HCT116 (cell line): ENCODE measurements at regions not wholly inside any gene's neighbourhood (a gene's known extent, or its start where the extent isn't known, plus 50 kb on each side); places are given as distances from the start of the nearest gene placed in this dataset.

ENCODE experiments used
- ATAC-seq: fragments of 200-7000 bp; cut with Tn5 transposase; 2 replicates; pipeline ENCODE4 v1.9.1; 2020; ENCODE audit warnings: mild to moderate bottlenecking, moderate library complexity
- BruUV-seq: library from RNA; stranded (reverse); fragments of 400-500 nt; replicated peaks from 2 replicates; lab custom pipeline; 2021; lab: Mats Ljungman, UMichigan
- CTCF ChIA-PET: fragments of 300-600 bp; sonication (Branson Sonifier 250); formaldehyde crosslinking; loops from one replicate; lab custom pipeline; 2021; ENCODE audit warnings: antibody characterized with exemption; lab: Charles Lee
- POLR2A ChIA-PET: fragments of 300-600, 350-600 bp; sonication (Branson Sonifier 250); formaldehyde crosslinking; loops from one replicate; lab custom pipeline; 2021; ENCODE audit warnings: antibody characterized with exemption; lab: Charles Lee
- RAD21 ChIA-PET, 2 experiments: fragments of 300-600 bp; sonication (Branson Sonifier 250); formaldehyde crosslinking; loops; one replicate each; lab custom pipeline; 2023; ENCODE audit warnings: low total read pairs in 2 of 2; ENCODE audit not compliant: uncharacterized antibody in 2 of 2, unreplicated experiment in 2 of 2, low non-redundant PET in 1 of 2; lab: Charles Lee
- DNase-seq: peaks from one replicate; pipeline ENCODE4 v3.0.0-alpha.2; 2010; ENCODE audit warnings: low read depth, low spot score
- H2AFZ ChIP-seq: fragments of 200-600 bp; shearing (Covaris generic), sonication (generic); 2 replicates; pipeline ENCODE4 v1.6.1; 2017; ENCODE audit warnings: low read depth, mixed run types, mixed read lengths, antibody characterized with exemption, low read length; ENCODE audit not compliant: poor library complexity, severe bottlenecking
- H3K27ac ChIP-seq: 2 replicates; pipeline ENCODE4 v1.5.1; 2012; ENCODE audit warnings: low read depth, low read length
- H3K27me3 ChIP-seq: fragments of 200-600 bp; sonication (generic); 2 replicates; pipeline ENCODE4 v1.6.1; 2016; ENCODE audit warnings: mixed run types, low read length, mixed read lengths; ENCODE audit not compliant: insufficient read depth
- H3K36me3 ChIP-seq, 2 experiments: fragments of 200-500 bp in 1 of 2; fragments of 200-600 bp in 1 of 2; sonication (Bioruptor generic) in 1 of 2; sonication (generic) in 1 of 2; 2 replicates each; pipeline versions ENCODE4 v1.5.1 to v1.6.1; 2014 to 2016; ENCODE audit warnings: low read length in 2 of 2, inconsistent platforms in 1 of 2, mixed read lengths in 1 of 2, mixed run types in 1 of 2; ENCODE audit not compliant: insufficient read depth in 2 of 2, control insufficient read depth in 1 of 2
- H3K4me1 ChIP-seq, 2 experiments: fragments of 200-600 bp in 1 of 2; sonication (generic) in 1 of 2; 2 replicates each; pipeline versions ENCODE4 v1.5.1 to v1.6.1; 2012 to 2017; ENCODE audit warnings: low read length in 2 of 2, inconsistent platforms in 1 of 2, mild to moderate bottlenecking in 1 of 2, mixed read lengths in 1 of 2, mixed run types in 1 of 2, moderate library complexity in 1 of 2; ENCODE audit not compliant: insufficient read depth in 2 of 2, control insufficient read depth in 1 of 2
- H3K4me2 ChIP-seq: fragments of 200-600 bp; sonication (generic); 2 replicates; pipeline ENCODE4 v1.6.1; 2017; ENCODE audit warnings: mixed run types, low read length, mixed read lengths
- H3K4me3 ChIP-seq, 2 experiments: fragments of 200-600 bp in 1 of 2; sonication (generic) in 1 of 2; replicated peaks in 1 of 2; 2 replicates each; pipeline ENCODE4 v1.5.1; 2011 to 2016; ENCODE audit warnings: low read length in 2 of 2, control low read depth in 1 of 2, low read depth in 1 of 2, mild to moderate bottlenecking in 1 of 2, mixed read lengths in 1 of 2, mixed run types in 1 of 2
- H3K79me2 ChIP-seq: fragments of 200-600 bp; sonication (generic); 2 replicates; pipeline ENCODE4 v1.6.1; 2017; ENCODE audit warnings: mild to moderate bottlenecking, mixed run types, low read length, moderate library complexity, mixed read lengths; ENCODE audit not compliant: insufficient read depth
- H3K9ac ChIP-seq: fragments of 200-600 bp; sonication (generic); 2 replicates; pipeline ENCODE4 v1.6.1; 2016; ENCODE audit warnings: low read length, mixed read lengths
- H3K9me2 ChIP-seq: fragments of 200-600 bp; sonication (generic), shearing (Covaris generic); 2 replicates; pipeline ENCODE4 v1.6.1; 2017; ENCODE audit warnings: mixed run types, mild to moderate bottlenecking, moderate library complexity; ENCODE audit not compliant: insufficient read depth
- H3K9me3 ChIP-seq, 2 experiments: fragments of 200-500 bp in 1 of 2; fragments of 200-600 bp in 1 of 2; sonication (Bioruptor generic) in 1 of 2; sonication (generic) in 1 of 2; 2 replicates each; pipeline ENCODE4 v1.6.1; 2014 to 2017; ENCODE audit warnings: low read length in 2 of 2, mixed read lengths in 2 of 2, inconsistent platforms in 1 of 2, low read depth in 1 of 2, mild to moderate bottlenecking in 1 of 2, mixed run types in 1 of 2, moderate library complexity in 1 of 2; ENCODE audit not compliant: control insufficient read depth in 1 of 2, insufficient read depth in 1 of 2
- H4K20me1 ChIP-seq: fragments of 200-600 bp; sonication (generic), shearing (Covaris generic); 2 replicates; pipeline ENCODE4 v1.6.1; 2017; ENCODE audit warnings: mixed run types, mild to moderate bottlenecking, moderate library complexity; ENCODE audit not compliant: insufficient read depth
- CBX3 ChIP-seq: IDR thresholded peaks from 2 replicates; pipeline ENCODE4 v1.6.1; 2012; ENCODE audit warnings: low read depth
- CEBPB ChIP-seq: IDR thresholded peaks from 2 replicates; pipeline ENCODE4 v1.6.1; 2012; ENCODE audit warnings: low read depth
- EGR1 ChIP-seq: IDR thresholded peaks from 2 replicates; pipeline ENCODE4 v1.6.1; 2012; ENCODE audit warnings: low read depth
- EZH2 ChIP-seq: fragments of 200-600 bp; sonication (generic); IDR thresholded peaks from 2 replicates; pipeline ENCODE4 v1.6.1; 2017; ENCODE audit warnings: antibody characterized with exemption, mixed run types
- EZH2phosphoT487 ChIP-seq: fragments of 200-600 bp; IDR thresholded peaks from 2 replicates; pipeline ENCODE4 v1.6.1; 2018; ENCODE audit warnings: antibody characterized with exemption, borderline replicate concordance
- FOSL1 ChIP-seq: IDR thresholded peaks from 2 replicates; pipeline ENCODE4 v1.6.1; 2012; ENCODE audit warnings: low read depth
- JUND ChIP-seq: IDR thresholded peaks from 2 replicates; pipeline ENCODE4 v1.6.1; 2012
- POLR2A ChIP-seq: IDR thresholded peaks from 2 replicates; pipeline ENCODE4 v1.7.0; 2011; ENCODE audit warnings: borderline replicate concordance; ENCODE audit not compliant: insufficient read depth, insufficient read length; ENCODE audit errors: extremely low read depth
- POLR2AphosphoS5 ChIP-seq: IDR thresholded peaks from 2 replicates; pipeline ENCODE4 v1.6.1; 2011; ENCODE audit warnings: mild to moderate bottlenecking, low read depth, low read length, moderate library complexity
- SIN3A ChIP-seq: IDR thresholded peaks from 2 replicates; pipeline ENCODE4 v1.6.1; 2012; ENCODE audit warnings: low read depth
- SP1 ChIP-seq: IDR thresholded peaks from 2 replicates; pipeline ENCODE4 v1.6.1; 2012; ENCODE audit warnings: low read depth
- SRF ChIP-seq: IDR thresholded peaks from 2 replicates; pipeline ENCODE4 v1.6.1; 2012; ENCODE audit warnings: low read depth
- TCF7L2 ChIP-seq: IDR thresholded peaks from 2 replicates; pipeline ENCODE4 v1.7.0; 2011; ENCODE audit warnings: borderline replicate concordance, inconsistent platforms; ENCODE audit not compliant: insufficient read depth, insufficient read length; ENCODE audit errors: extremely low read depth
- YY1 ChIP-seq: IDR thresholded peaks from 2 replicates; pipeline ENCODE4 v1.6.1; 2011; ENCODE audit warnings: low read length, low read depth, moderate library complexity, mild to moderate bottlenecking; ENCODE audit not compliant: insufficient replicate concordance; ENCODE audit errors: extremely low read depth
- ZFX ChIP-seq: fragments of 450-650 bp; IDR thresholded peaks from 2 replicates; pipeline ENCODE4 v1.6.1; 2017
- ZNF274 ChIP-seq: fragments of 200-500 bp; sonication (Bioruptor generic); IDR thresholded peaks from 2 replicates; pipeline ENCODE4 v1.6.1; 2014; ENCODE audit warnings: mild to moderate bottlenecking, low read depth, low read length, inconsistent platforms
- intact Hi-C: fragments of 100-400 bp; cut with micrococcal nuclease; formaldehyde crosslinking; loops from 2 replicates; pipeline ENCODE4 v1.10.0; 2022
- TF ChIP-seq, protein P1 (sequence below): IDR thresholded peaks from 2 replicates; pipeline ENCODE4 v1.6.1; 2012
- TF ChIP-seq, protein P2 (sequence below): IDR thresholded peaks from 2 replicates; pipeline ENCODE4 v1.6.1; 2011; ENCODE audit warnings: mild to moderate bottlenecking, low read length, moderate library complexity; ENCODE audit not compliant: insufficient replicate concordance; ENCODE audit errors: extremely low read depth
- TF ChIP-seq, protein P3 (sequence below): IDR thresholded peaks from 2 replicates; pipeline ENCODE4 v1.6.1; 2012; ENCODE audit warnings: low read depth

DNA sequence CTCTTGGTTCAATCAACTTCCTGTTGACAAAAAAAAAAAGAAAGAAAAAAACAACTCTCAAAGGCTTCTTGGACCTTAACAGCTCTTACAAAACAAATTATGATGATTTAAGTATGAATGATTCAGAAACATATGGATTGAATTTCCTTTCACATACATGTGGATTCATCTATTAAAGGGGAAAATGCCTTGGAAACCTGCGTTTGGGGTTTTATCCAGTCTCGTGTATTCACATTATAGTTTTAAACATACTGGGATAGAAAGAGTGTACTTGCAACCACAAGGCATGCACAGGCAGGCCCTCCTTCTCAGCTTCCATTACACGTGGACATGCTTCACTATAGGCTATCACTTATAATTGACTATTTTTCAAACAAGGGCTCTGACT lies 286.7 kb downstream of the INHBA start:
- CTCF ChIA-PET = no interaction called here
- BruUV-seq = no TSS peak
- Histone ChIP-seq H3K4me1 (no peaks in the 10 kb centered on the region), H3K36me3 (no peaks in the 10 kb centered on the region), H3K79me2 (no peaks in the 10 kb centered on the region), H3K4me3 (no peak overlapping the region), H3K9me3 (no peaks in the 10 kb centered on the region), H4K20me1 (no peaks in the 10 kb centered on the region), H3K9me2 (no peaks in the 10 kb centered on the region), H2AFZ (no peak overlapping the region), H3K9ac (no peak overlapping the region), H3K27me3 (no peaks in the 10 kb centered on the region), H3K27ac (no peak overlapping the region), H3K4me2 (no peak overlapping the region)
- DNase-seq (no peak), ATAC-seq (no peak)
- POLR2A ChIA-PET = interaction anchor here (0.5 kb wide), 1 partner anchor 169 kb away, joined by 4 read pairs; no protein-coding TSS in a partner anchor
- intact Hi-C loops = no loop called here
- TF ChIP-seq ZFX = no peak
- no peak for TF ChIP-seq ZNF274
- TF ChIP-seq, protein P1, sequence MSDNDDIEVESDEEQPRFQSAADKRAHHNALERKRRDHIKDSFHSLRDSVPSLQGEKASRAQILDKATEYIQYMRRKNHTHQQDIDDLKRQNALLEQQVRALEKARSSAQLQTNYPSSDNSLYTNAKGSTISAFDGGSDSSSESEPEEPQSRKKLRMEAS = no peak
- no peak for TF ChIP-seq EZH2
- TF ChIP-seq JUND = no peak
- no peak for TF ChIP-seq POLR2A
- TF ChIP-seq, protein P2, sequence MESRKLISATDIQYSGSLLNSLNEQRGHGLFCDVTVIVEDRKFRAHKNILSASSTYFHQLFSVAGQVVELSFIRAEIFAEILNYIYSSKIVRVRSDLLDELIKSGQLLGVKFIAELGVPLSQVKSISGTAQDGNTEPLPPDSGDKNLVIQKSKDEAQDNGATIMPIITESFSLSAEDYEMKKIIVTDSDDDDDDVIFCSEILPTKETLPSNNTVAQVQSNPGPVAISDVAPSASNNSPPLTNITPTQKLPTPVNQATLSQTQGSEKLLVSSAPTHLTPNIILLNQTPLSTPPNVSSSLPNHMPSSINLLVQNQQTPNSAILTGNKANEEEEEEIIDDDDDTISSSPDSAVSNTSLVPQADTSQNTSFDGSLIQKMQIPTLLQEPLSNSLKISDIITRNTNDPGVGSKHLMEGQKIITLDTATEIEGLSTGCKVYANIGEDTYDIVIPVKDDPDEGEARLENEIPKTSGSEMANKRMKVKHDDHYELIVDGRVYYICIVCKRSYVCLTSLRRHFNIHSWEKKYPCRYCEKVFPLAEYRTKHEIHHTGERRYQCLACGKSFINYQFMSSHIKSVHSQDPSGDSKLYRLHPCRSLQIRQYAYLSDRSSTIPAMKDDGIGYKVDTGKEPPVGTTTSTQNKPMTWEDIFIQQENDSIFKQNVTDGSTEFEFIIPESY = no peak
- no peak for TF ChIP-seq POLR2AphosphoS5
- TF ChIP-seq TCF7L2 = no peak
- TF ChIP-seq, protein P3, sequence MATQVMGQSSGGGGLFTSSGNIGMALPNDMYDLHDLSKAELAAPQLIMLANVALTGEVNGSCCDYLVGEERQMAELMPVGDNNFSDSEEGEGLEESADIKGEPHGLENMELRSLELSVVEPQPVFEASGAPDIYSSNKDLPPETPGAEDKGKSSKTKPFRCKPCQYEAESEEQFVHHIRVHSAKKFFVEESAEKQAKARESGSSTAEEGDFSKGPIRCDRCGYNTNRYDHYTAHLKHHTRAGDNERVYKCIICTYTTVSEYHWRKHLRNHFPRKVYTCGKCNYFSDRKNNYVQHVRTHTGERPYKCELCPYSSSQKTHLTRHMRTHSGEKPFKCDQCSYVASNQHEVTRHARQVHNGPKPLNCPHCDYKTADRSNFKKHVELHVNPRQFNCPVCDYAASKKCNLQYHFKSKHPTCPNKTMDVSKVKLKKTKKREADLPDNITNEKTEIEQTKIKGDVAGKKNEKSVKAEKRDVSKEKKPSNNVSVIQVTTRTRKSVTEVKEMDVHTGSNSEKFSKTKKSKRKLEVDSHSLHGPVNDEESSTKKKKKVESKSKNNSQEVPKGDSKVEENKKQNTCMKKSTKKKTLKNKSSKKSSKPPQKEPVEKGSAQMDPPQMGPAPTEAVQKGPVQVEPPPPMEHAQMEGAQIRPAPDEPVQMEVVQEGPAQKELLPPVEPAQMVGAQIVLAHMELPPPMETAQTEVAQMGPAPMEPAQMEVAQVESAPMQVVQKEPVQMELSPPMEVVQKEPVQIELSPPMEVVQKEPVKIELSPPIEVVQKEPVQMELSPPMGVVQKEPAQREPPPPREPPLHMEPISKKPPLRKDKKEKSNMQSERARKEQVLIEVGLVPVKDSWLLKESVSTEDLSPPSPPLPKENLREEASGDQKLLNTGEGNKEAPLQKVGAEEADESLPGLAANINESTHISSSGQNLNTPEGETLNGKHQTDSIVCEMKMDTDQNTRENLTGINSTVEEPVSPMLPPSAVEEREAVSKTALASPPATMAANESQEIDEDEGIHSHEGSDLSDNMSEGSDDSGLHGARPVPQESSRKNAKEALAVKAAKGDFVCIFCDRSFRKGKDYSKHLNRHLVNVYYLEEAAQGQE = no peak
- TF ChIP-seq EZH2phosphoT487 = no peak
- no peak for TF ChIP-seq YY1
- no peak for TF ChIP-seq EGR1
- TF ChIP-seq FOSL1 = no peak
- no peak for TF ChIP-seq CBX3
- no peak for TF ChIP-seq SRF
- TF ChIP-seq SIN3A = no peak
- no peak for TF ChIP-seq CEBPB
- TF ChIP-seq SP1 = no peak
- RAD21 ChIA-PET = no interaction called here
